SK-N-MC (cell line): ENCODE measurements at regions not wholly inside any gene's neighbourhood (a gene's known extent, or its start where the extent isn't known, plus 50 kb on each side); places are given as distances from the start of the nearest gene placed in this dataset.
"Not testable (repeated sequence)": the region's sequence is repeated elsewhere in the genome, so short reads cannot be mapped to it uniquely, and the experiment has no call there.

Experiments
- DNase-seq: peaks from one replicate; pipeline ENCODE4 v3.0.0-alpha.2; 2011; ENCODE audit warnings: low read depth, low spot score
- H3K27ac ChIP-seq: fragments of 200-600 bp; sonication (generic); 2 replicates; pipeline ENCODE4 v1.5.1; 2016; ENCODE audit warnings: mixed run types
- H3K36me3 ChIP-seq: fragments of 200-600 bp; sonication (generic); 2 replicates; pipeline ENCODE4 v1.6.1; 2017; ENCODE audit warnings: antibody characterized with exemption, low read length, mixed read lengths; ENCODE audit not compliant: insufficient read depth
- H3K4me3 ChIP-seq: fragments of 200-600 bp; sonication (generic); 2 replicates; pipeline ENCODE4 v1.5.1; 2016
- H3K9ac ChIP-seq: fragments of 200-600 bp; sonication (generic); 2 replicates; pipeline ENCODE4 v1.8.0; 2017; ENCODE audit warnings: mixed run types, mixed read lengths; ENCODE audit not compliant: insufficient read length
- H3K9me3 ChIP-seq: fragments of 200-600 bp; sonication (generic); 2 replicates; pipeline ENCODE4 v1.6.1; 2017; ENCODE audit warnings: low read depth, mild to moderate bottlenecking, antibody characterized with exemption, low read length, moderate library complexity, mixed read lengths

GRCh38 chr1:243074224-243074623 is 180.9 kb downstream of the CEP170 start:
- not testable (repeated sequence) for H3K36me3 ChIP-seq, H3K27ac ChIP-seq, H3K9me3 ChIP-seq, H3K9ac ChIP-seq, H3K4me3 ChIP-seq, DNase-seq

GRCh38 chr1:243067056-243067455 is 188.0 kb downstream of the CEP170 start:
- H3K4me3 ChIP-seq, DNase-seq, H3K9ac ChIP-seq, H3K27ac ChIP-seq, H3K9me3 ChIP-seq, H3K36me3 ChIP-seq: not testable (repeated sequence)

GRCh38 chr1:243061965-243062364 is 193.1 kb downstream of the CEP170 start:
- DNase-seq, H3K27ac ChIP-seq, H3K36me3 ChIP-seq, H3K9ac ChIP-seq, H3K9me3 ChIP-seq, H3K4me3 ChIP-seq: not testable (repeated sequence)

GRCh38 chr1:243055510-243055909 is 199.6 kb downstream of the CEP170 start:
- not testable (repeated sequence) for H3K36me3 ChIP-seq, H3K4me3 ChIP-seq, H3K9me3 ChIP-seq, H3K9ac ChIP-seq, H3K27ac ChIP-seq, DNase-seq

GRCh38 chr1:243055091-243055490 is 200.0 kb downstream of the CEP170 start:
- not testable (repeated sequence) for H3K27ac ChIP-seq, DNase-seq, H3K36me3 ChIP-seq, H3K9ac ChIP-seq, H3K4me3 ChIP-seq, H3K9me3 ChIP-seq

GRCh38 chr1:243054681-243055080 is 200.4 kb downstream of the CEP170 start:
- DNase-seq, H3K36me3 ChIP-seq, H3K9ac ChIP-seq, H3K27ac ChIP-seq, H3K4me3 ChIP-seq, H3K9me3 ChIP-seq: not testable (repeated sequence)

GRCh38 chr1:243053048-243053447 is 202.0 kb downstream of the CEP170 start:
- H3K4me3 ChIP-seq, DNase-seq, H3K27ac ChIP-seq, H3K36me3 ChIP-seq, H3K9me3 ChIP-seq, H3K9ac ChIP-seq: not testable (repeated sequence)

GRCh38 chr1:243050613-243051012 is 204.5 kb downstream of the CEP170 start:
- not testable (repeated sequence) for H3K27ac ChIP-seq, H3K9ac ChIP-seq, DNase-seq, H3K4me3 ChIP-seq, H3K36me3 ChIP-seq, H3K9me3 ChIP-seq

GRCh38 chr1:243049716-243050115 is 205.4 kb downstream of the CEP170 start:
- H3K9ac ChIP-seq, H3K4me3 ChIP-seq, H3K36me3 ChIP-seq, H3K9me3 ChIP-seq, DNase-seq, H3K27ac ChIP-seq: not testable (repeated sequence)

- not testable (repeated sequence) for H3K9ac ChIP-seq, H3K9me3 ChIP-seq, H3K27ac ChIP-seq, DNase-seq, H3K4me3 ChIP-seq, H3K36me3 ChIP-seq
These were observed 233.7 kb downstream of the CEP170 start for GRCh38 chr1:243021365-243021764.

- H3K9ac ChIP-seq, DNase-seq, H3K4me3 ChIP-seq, H3K27ac ChIP-seq, H3K9me3 ChIP-seq, H3K36me3 ChIP-seq: not testable (repeated sequence)
These were observed 235.9 kb downstream of the CEP170 start for GRCh38 chr1:243019030-243019635.

GRCh38 chr1:243010719-243011118 is 244.4 kb downstream of the CEP170 start:
- H3K9me3 ChIP-seq, H3K4me3 ChIP-seq, H3K27ac ChIP-seq, H3K9ac ChIP-seq, H3K36me3 ChIP-seq: not testable (repeated sequence)
- DNase-seq = peak; percentile 35

- H3K9ac ChIP-seq, DNase-seq: not testable (repeated sequence)
These were observed 254.1 kb downstream of the CEP170 start for GRCh38 chr1:243001003-243001402.

GRCh38 chr1:242992776-242993175 is 262.3 kb downstream of the CEP170 start:
- H3K27ac ChIP-seq, H3K9me3 ChIP-seq, H3K9ac ChIP-seq, DNase-seq, H3K4me3 ChIP-seq, H3K36me3 ChIP-seq: not testable (repeated sequence)

More at GRCh38 chr1:243001003-243001402, 254.1 kb downstream of the CEP170 start:
- not testable (repeated sequence) for H3K4me3 ChIP-seq, H3K36me3 ChIP-seq, H3K9me3 ChIP-seq, H3K27ac ChIP-seq

GRCh38 chr1:242985096-242985495 is 270.0 kb downstream of the CEP170 start:
- not testable (repeated sequence) for H3K36me3 ChIP-seq, H3K9ac ChIP-seq, H3K4me3 ChIP-seq, H3K27ac ChIP-seq, H3K9me3 ChIP-seq, DNase-seq
